Peyer's patch (tissue), 4 donors: ENCODE measurements at regions not wholly inside any gene's neighbourhood (a gene's known extent, or its start where the extent isn't known, plus 50 kb on each side); places are given as distances from the start of the nearest gene placed in this dataset.

ENCODE experiments used
- CTCF ChIP-seq, 6 experiments: fragments of 450-650 bp in 4 of 6; fragments of 200-600 bp in 2 of 6; sonication (generic) in 1 of 6; IDR thresholded peaks; one replicate each; pipeline ENCODE4 v1.5.1; 2017 to 2019; ENCODE audit warnings: antibody characterized with exemption in 6 of 6, mild to moderate bottlenecking in 3 of 6, moderate library complexity in 1 of 6
- POLR2A ChIP-seq, 2 donors: fragments of 450-650 bp; IDR thresholded peaks; one replicate each; pipeline ENCODE4 v1.5.1; 2017; ENCODE audit warnings: antibody characterized with exemption in 2 of 2, mild to moderate bottlenecking in 2 of 2, moderate library complexity in 2 of 2

GRCh38 chr7:85521108-85521694 is 334.3 kb upstream of the SEMA3D start:
- TF ChIP-seq CTCF (IDR thresholded peaks at IDR 0.05) (no peak), POLR2A (IDR thresholded peaks at IDR 0.05) (no peak)
